A549 (cell line): ENCODE measurements at regions not wholly inside any gene's neighbourhood (a gene's known extent, or its start where the extent isn't known, plus 50 kb on each side); places are given as distances from the start of the nearest gene placed in this dataset.

Source experiments
- ATAC-seq, 2 experiments: fragments of 200-7000 bp in 1 of 2; fragments of >200 bp in 1 of 2; cut with Nextera tagmentation in 1 of 2; cut with Tn5 transposase in 1 of 2; 3 replicates each; pipeline versions ENCODE4 v1.8.0 to v1.9.1; 2018 to 2020; ENCODE audit warnings: mild to moderate bottlenecking in 1 of 2, moderate library complexity in 1 of 2
- CTCF ChIA-PET: fragments of 300-600 bp; sonication (Branson Sonifier 250); formaldehyde crosslinking; extraction: SDS; loops from one replicate; lab custom pipeline; 2021; ENCODE audit warnings: antibody characterized with exemption, inconsistent platforms; lab: Yijun Ruan, JAX
- POLR2A ChIA-PET: fragments of 350-600 bp; formaldehyde crosslinking; extraction: SDS; loops from one replicate; lab custom pipeline; 2021; ENCODE audit warnings: antibody characterized with exemption, inconsistent platforms; lab: Yijun Ruan, JAX
- DNase-seq, 2 experiments: peaks; one replicate each; pipeline versions ENCODE4 v3.0.0 to v3.0.0-alpha.2; 2011 to 2016; ENCODE audit warnings: low read depth in 1 of 2, low spot score in 1 of 2
- FAIRE-seq: peaks from 2 replicates; lab custom pipeline; 2011; peaks lifted over from hg19 to GRCh38; lab: Jason Lieb, UNC
- H3K27ac ChIP-seq, 2 experiments: fragments of >200 bp; sonication (Bioruptor Twin); formaldehyde crosslinking; 3 replicates each; pipeline ENCODE4 v1.5.1; 2016 to 2017
- H3K4me1 ChIP-seq: fragments of >200 bp; sonication (Bioruptor Twin); formaldehyde crosslinking; 3 replicates; pipeline ENCODE4 v1.6.1; 2016
- H3K4me2 ChIP-seq: fragments of >200 bp; sonication (Bioruptor Twin); formaldehyde crosslinking; 3 replicates; pipeline ENCODE4 v1.6.1; 2016
- H3K4me3 ChIP-seq: fragments of >200 bp; sonication (Bioruptor Twin); formaldehyde crosslinking; 3 replicates; pipeline ENCODE4 v1.5.1; 2016
- H3K9me3 ChIP-seq: fragments of >200 bp; sonication (Bioruptor Twin); formaldehyde crosslinking; 3 replicates; pipeline ENCODE4 v1.6.1; 2016
- BHLHE40 ChIP-seq: IDR thresholded peaks from 2 replicates; pipeline ENCODE4 v1.6.1; 2012; ENCODE audit warnings: low read depth, low read length, inconsistent platforms
- CBX8 ChIP-seq: fragments of 200-600 bp; sonication (generic); IDR thresholded peaks from 2 replicates; pipeline ENCODE4 v1.6.1; 2016
- CEBPB ChIP-seq, 2 experiments: fragments of >200 bp in 1 of 2; sonication (Bioruptor Twin) in 1 of 2; formaldehyde crosslinking in 1 of 2; IDR thresholded peaks; 2 replicates each; pipeline ENCODE4 v1.6.1; 2012 to 2016
- ESRRA ChIP-seq: fragments of 150-350 bp; IDR thresholded peaks from 2 replicates; pipeline ENCODE4 v1.6.1; 2014; ENCODE audit warnings: mild to moderate bottlenecking, low read length, borderline replicate concordance
- FOSL2 ChIP-seq, 2 experiments: fragments of 450-650 bp in 1 of 2; fragments of >200 bp in 1 of 2; sonication (Bioruptor Twin) in 1 of 2; formaldehyde crosslinking; IDR thresholded peaks; 2 replicates each; pipeline versions ENCODE4 v1.5.0 to v1.6.1; 2016 to 2020; ENCODE audit warnings: mild to moderate bottlenecking in 1 of 2, moderate library complexity in 1 of 2
- FOXS1 ChIP-seq: fragments of 250-450 bp; sonication (Bioruptor Pico); IDR thresholded peaks from 2 replicates; pipeline ENCODE4 v1.5.0; 2020; ENCODE audit warnings: mild to moderate bottlenecking, moderate library complexity
- GATA3 ChIP-seq: IDR thresholded peaks from 2 replicates; pipeline ENCODE4 v1.6.1; 2012; ENCODE audit warnings: borderline replicate concordance
- HDAC2 ChIP-seq: fragments of 200-600 bp; sonication (generic); IDR thresholded peaks from 2 replicates; pipeline ENCODE4 v1.6.1; 2016
- HOXA7 ChIP-seq: fragments of 250-450 bp; sonication (Bioruptor Pico); IDR thresholded peaks from 2 replicates; pipeline ENCODE4 v1.5.0; 2020; ENCODE audit warnings: mild to moderate bottlenecking, moderate library complexity
- MYC ChIP-seq: IDR thresholded peaks from 2 replicates; pipeline ENCODE4 v1.6.1; 2012; ENCODE audit warnings: mild to moderate bottlenecking, inconsistent platforms, low read length, improper control_type of control experiment, borderline replicate concordance
- RAD21 ChIP-seq, 2 experiments: fragments of >200 bp in 1 of 2; sonication (Bioruptor Twin) in 1 of 2; formaldehyde crosslinking in 1 of 2; IDR thresholded peaks in 1 of 2; conservative IDR thresholded peaks in 1 of 2; 2 replicates in 1 of 2; 3 replicates in 1 of 2; pipeline ENCODE4 v1.6.1; 2012 to 2018; ENCODE audit warnings: inconsistent platforms in 1 of 2
- RCOR1 ChIP-seq: fragments of 150-350 bp; IDR thresholded peaks from 2 replicates; pipeline ENCODE4 v1.6.1; 2014; ENCODE audit warnings: antibody characterized with exemption, low read length, low read depth
- REST ChIP-seq: fragments of 200-600 bp; sonication (generic); IDR thresholded peaks from 2 replicates; pipeline ENCODE4 v1.6.1; 2016; ENCODE audit warnings: antibody characterized with exemption, mild to moderate bottlenecking, moderate library complexity
- TFCP2L1 ChIP-seq: fragments of 250-450 bp; sonication (Bioruptor Pico); IDR thresholded peaks from 2 replicates; pipeline ENCODE4 v1.5.0; 2021; ENCODE audit warnings: mild to moderate bottlenecking
- USF2 ChIP-seq: fragments of 450-650 bp; IDR thresholded peaks from 2 replicates; pipeline ENCODE4 v1.6.1; 2014; ENCODE audit warnings: antibody characterized with exemption
- ZNF302 ChIP-seq: fragments of 250-450 bp; sonication (Bioruptor Pico); IDR thresholded peaks from 2 replicates; pipeline ENCODE4 v1.9.0; 2021; ENCODE audit warnings: inconsistent platforms, mild to moderate bottlenecking, moderate library complexity
- WGBS: methylation state at CpG from one replicate; pipeline ENCODE4 v1.1.6; 2017; ENCODE audit errors: missing lambda C conversion rate; 5-methylcytosine and 5-hydroxymethylcytosine counted together
- TF ChIP-seq, protein P1 (sequence below): fragments of 150-350 bp; IDR thresholded peaks from 2 replicates; pipeline ENCODE4 v1.6.1; 2014; ENCODE audit warnings: low read depth, mild to moderate bottlenecking, low read length
- TF ChIP-seq, protein P2 (sequence below): fragments of 250-450 bp; sonication (Bioruptor Pico); IDR thresholded peaks from 2 replicates; pipeline ENCODE4 v1.5.0; 2021; ENCODE audit warnings: mild to moderate bottlenecking, moderate library complexity, borderline replicate concordance
- TF ChIP-seq, protein P3 (sequence below): IDR thresholded peaks from 2 replicates; pipeline ENCODE4 v1.6.1; 2012

- TF ChIP-seq REST = no peak
- no peak for TF ChIP-seq RAD21 (conservative IDR thresholded peaks at IDR 0.05 in 1 of 2, IDR thresholded peaks at IDR 0.05 in 1 of 2)
- no peak for TF ChIP-seq FOSL2 (IDR thresholded peaks at IDR 0.05)
- no peak for TF ChIP-seq FOSL2 (CRISPR knock-in tag; IDR thresholded peaks at IDR 0.05)
- TF ChIP-seq, protein P1, sequence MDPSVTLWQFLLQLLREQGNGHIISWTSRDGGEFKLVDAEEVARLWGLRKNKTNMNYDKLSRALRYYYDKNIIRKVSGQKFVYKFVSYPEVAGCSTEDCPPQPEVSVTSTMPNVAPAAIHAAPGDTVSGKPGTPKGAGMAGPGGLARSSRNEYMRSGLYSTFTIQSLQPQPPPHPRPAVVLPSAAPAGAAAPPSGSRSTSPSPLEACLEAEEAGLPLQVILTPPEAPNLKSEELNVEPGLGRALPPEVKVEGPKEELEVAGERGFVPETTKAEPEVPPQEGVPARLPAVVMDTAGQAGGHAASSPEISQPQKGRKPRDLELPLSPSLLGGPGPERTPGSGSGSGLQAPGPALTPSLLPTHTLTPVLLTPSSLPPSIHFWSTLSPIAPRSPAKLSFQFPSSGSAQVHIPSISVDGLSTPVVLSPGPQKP = no peak
- no peak for TF ChIP-seq BHLHE40
- TF ChIP-seq USF2 = no peak
- no peak for TF ChIP-seq CEBPB (IDR thresholded peaks at IDR 0.05)
- TF ChIP-seq RCOR1 = no peak
- TF ChIP-seq CBX8 = no peak
- TF ChIP-seq MYC = no peak
- no peak for TF ChIP-seq FOXS1 (CRISPR knock-in tag)
- TF ChIP-seq TFCP2L1 (CRISPR knock-in tag) = no peak
- no peak for TF ChIP-seq ESRRA
- no peak for TF ChIP-seq HDAC2
- TF ChIP-seq, protein P2, sequence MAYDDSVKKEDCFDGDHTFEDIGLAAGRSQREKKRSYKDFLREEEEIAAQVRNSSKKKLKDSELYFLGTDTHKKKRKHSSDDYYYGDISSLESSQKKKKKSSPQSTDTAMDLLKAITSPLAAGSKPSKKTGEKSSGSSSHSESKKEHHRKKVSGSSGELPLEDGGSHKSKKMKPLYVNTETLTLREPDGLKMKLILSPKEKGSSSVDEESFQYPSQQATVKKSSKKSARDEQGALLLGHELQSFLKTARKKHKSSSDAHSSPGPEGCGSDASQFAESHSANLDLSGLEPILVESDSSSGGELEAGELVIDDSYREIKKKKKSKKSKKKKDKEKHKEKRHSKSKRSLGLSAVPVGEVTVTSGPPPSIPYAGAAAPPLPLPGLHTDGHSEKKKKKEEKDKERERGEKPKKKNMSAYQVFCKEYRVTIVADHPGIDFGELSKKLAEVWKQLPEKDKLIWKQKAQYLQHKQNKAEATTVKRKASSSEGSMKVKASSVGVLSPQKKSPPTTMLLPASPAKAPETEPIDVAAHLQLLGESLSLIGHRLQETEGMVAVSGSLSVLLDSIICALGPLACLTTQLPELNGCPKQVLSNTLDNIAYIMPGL (CRISPR knock-in tag) = no peak
- no peak overlapping the region for H3K4me3 ChIP-seq
- ATAC-seq = no peak; a peak in 1 of 6 replicates
- no peak overlapping the region for H3K4me2 ChIP-seq
- POLR2A ChIA-PET = no interaction called here
- DNase-seq = no peak
- H3K9me3 ChIP-seq = no peaks in the 10 kb centered on the region
- no peaks in the 10 kb centered on the region for H3K4me1 ChIP-seq
- H3K27ac ChIP-seq = no peak overlapping the region
- CTCF ChIA-PET = interaction anchor here (1.4 kb wide), 1 partner anchor 71 kb away, joined by 4 read pairs; no protein-coding TSS in a partner anchor
- FAIRE-seq = no peak
- WGBS = 46% methylated on average over 8 of the region's 9 CpGs
These were observed 90.1 kb upstream of the NEURL1B start for GRCh38 chr5:172550996-172551395.

- Histone ChIP-seq H3K4me3 (no peak overlapping the region), H3K27ac (no peak overlapping the region), H3K9me3 (no peaks in the 10 kb centered on the region), H3K4me2 (no peak overlapping the region), H3K4me1 (no peaks in the 10 kb centered on the region)
- FAIRE-seq = no peak
- POLR2A ChIA-PET = no interaction called here
- WGBS = 59% methylated on average over 9 of the region's 9 CpGs
- CTCF ChIA-PET = interaction anchor here (0.6 to 1.4 kb wide), 2 partner anchors 71 to 154 kb away, joined by 3 to 4 read pairs; no protein-coding TSS in a partner anchor
- no peak for ATAC-seq
- no peak for DNase-seq
- TF ChIP-seq ZNF302 (CRISPR knock-in tag) (no peak), REST (no peak), FOXS1 (CRISPR knock-in tag) (no peak), HOXA7 (no peak), CBX8 (no peak), RAD21 (conservative IDR thresholded peaks at IDR 0.05 in 1 of 2, IDR thresholded peaks at IDR 0.05 in 1 of 2) (no peak), GATA3 (no peak)
- TF ChIP-seq, protein P2 (CRISPR knock-in tag) = no peak
- TF ChIP-seq, protein P3, sequence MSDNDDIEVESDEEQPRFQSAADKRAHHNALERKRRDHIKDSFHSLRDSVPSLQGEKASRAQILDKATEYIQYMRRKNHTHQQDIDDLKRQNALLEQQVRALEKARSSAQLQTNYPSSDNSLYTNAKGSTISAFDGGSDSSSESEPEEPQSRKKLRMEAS = no peak
These were observed 90.8 kb upstream of the NEURL1B start for GRCh38 chr5:172550096-172550765.
